ENCODE measurements at regions not wholly inside any gene's neighbourhood (a gene's known extent, or its start where the extent isn't known, plus 50 kb on each side); places are given as distances from the start of the nearest gene placed in this dataset.
A peak's percentile ranks its signal among the peaks of the same experiment; 100 is the strongest.

GRCh38 chr1:244224487-244225430 lies 173.7 kb downstream of the ZBTB18 start:
- no peak for DNase-seq

DNA sequence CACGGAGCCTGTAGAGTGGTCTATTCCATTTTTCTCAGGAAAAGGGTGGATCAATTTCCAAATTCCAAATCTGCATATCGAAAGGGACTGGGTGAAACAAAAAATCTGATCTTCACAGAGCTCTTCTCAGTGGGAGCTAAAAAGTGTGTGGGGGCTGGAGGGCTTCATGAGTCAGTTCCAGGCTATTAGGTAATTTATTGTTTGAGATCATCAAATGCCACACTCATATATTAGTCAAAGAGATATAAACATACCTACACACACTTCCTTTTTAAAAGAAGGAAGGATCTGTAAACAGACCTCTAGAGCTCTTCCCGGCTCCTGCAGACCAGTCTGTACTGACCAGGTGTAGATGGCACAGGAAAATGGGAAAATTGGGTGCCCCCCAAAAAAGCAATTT lies 175.4 kb downstream of the ZBTB18 start:
- DNase-seq, result no peak

DNA sequence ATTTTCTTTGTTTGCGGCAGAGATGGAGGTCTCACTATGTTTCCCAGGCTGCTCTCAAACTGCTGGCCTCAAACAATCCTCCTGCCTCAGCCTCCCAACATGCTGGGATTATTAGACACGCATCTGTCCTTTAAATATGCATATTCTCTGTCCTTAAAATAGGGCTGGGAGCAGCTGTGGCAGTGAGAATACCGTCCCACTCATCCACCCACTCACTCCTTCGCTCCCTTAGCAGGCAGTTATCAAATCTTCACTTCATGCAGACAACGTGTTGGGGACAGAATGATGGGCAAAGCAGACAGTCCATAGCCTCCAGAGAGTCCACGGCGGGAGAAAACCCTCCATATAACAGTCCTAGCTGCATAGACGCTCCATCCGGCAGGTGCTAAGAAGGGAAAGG lies 179.4 kb downstream of the ZBTB18 start:
- no peak for DNase-seq

- DNase-seq, result no peak
These were observed 180.1 kb downstream of the ZBTB18 start for GRCh38 chr1:244231193-244231571.

DNA sequence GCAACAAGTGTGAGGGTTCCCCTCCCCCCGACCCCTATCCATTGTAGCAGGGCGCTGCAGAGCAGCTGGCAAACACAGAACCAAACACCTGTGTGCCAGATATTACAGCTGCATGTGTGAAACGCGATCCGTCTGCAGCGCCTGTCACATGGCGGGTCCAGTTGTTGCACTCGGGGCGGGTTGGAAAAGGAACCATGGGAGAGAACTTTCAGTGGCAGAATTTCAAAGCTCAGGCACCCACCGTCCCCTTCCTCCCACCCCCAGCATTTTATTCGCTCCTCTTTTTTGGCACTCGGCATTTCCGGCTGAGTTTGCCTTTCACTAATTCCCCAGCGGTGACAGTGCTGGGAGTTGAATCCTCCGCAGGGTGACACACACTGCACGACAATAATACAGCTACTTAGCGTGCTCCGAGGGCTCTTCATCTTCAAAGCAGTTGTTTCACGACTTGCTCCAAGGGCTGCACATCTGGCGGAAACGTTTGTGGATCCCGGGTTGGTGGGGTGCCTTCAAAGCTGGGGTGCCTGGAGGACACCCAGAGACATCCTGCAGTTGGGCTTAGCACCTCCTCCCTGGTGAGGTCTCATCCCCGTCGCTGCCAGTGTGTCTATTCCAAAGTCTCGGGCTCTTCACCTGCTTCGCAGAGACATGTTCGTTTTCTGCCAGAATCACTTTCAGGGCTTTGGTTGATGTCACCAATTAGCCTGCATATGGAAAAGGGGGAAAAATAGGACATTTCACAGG lies 180.7 kb downstream of the ZBTB18 start:
- peak; percentile 79 for DNase-seq

DNA sequence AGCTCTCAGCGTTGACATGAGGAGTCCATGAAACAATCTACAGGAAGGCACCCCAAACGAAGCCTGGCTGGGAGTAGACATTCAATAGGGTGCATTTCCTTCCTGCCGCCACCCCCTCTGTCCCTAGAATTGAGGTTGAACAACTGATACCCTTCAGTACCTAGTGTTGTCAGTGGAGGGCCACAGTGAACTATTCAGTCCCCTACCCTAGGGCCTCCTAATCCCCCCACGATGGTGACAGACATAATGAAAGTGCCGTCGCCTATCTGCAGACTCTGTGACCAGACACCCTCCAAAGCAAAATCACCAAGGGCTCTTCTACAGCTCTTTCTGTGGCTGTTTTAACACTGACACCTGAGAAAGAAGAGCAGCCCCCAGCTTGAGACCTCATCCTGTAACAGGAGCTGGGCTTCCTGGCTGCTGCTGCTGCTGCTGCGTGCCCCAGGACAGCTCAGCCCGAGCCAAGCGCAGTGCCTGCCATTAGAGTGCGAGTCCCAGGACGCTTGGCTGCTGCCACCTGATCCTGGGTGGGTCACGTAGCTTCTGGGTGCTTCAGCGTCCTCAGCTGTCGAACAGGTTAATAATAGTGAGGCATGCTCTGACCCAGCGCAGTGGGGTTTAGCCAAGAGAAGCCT lies 183.0 kb downstream of the ZBTB18 start:
- peak; percentile 40 for DNase-seq

DNA sequence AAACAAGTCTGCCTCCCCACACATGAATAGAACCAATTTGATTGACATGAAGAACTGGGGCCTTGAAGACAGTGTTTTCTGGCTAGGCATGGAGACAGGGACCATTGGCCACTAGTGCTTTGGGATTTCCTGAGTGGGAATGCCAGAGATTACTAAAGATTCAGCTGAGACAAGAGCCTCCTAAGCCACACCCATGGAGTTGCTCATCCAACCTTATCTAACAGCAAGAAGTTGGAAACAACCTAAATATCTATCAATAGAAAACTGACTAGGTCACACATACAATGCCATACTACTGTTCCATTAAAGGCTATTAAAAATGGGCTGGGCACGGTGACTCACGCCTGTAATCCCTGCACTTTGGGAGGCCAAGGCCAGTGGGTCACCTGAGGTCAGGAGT lies 184.1 kb downstream of the ZBTB18 start:
- no peak for DNase-seq

- DNase-seq, result no peak
These were observed 185.0 kb downstream of the ZBTB18 start for GRCh38 chr1:244236101-244236500.

GRCh38 chr1:244236721-244237120 lies 185.6 kb downstream of the ZBTB18 start:
- no peak for DNase-seq

DNA sequence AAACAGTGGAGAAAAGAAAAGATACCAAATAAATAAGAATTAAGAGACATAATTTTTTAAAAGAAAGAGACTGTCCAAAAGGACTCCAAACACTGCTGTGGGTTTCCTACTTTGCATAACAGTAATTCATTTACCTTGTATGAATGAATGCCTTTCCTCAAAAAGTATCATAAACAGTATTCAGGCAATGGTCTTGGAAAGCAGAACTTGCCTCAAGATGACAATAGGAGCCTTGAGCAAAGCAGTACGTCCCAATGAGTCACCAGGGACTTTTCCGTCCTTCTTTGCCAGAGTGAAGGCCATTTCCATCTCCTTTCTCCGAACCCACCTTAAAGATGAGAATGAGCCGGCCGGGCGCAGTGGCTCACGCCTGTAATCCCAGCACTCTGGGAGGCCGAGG lies 186.4 kb downstream of the ZBTB18 start:
- DNase-seq, result no peak

GRCh38 chr1:244239261-244239770 lies 188.2 kb downstream of the ZBTB18 start:
- DNase-seq, result peak; percentile 79

- DNase-seq, result no peak
These were observed 190.4 kb downstream of the ZBTB18 start for GRCh38 chr1:244241438-244241837.

DNA sequence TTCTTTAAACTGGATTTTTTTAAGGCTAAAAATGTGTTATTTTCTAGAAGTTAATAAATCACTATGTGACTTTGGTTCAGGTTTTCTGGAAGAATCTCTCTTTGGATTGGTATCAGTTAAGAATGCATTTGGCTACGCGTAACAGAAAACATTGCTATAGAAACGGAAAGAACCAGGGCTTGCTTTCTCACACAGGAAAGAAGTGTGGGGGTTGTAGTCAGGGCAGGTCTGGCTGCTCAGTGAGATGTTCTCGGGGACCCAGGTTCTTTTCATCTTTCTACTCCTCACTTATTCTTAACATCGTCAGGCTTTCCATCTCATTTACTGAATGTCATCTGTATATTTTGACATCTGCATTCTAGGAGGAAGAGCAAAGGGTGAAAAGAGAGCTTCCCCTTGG lies 191.4 kb downstream of the ZBTB18 start:
- DNase-seq, result no peak

DNA sequence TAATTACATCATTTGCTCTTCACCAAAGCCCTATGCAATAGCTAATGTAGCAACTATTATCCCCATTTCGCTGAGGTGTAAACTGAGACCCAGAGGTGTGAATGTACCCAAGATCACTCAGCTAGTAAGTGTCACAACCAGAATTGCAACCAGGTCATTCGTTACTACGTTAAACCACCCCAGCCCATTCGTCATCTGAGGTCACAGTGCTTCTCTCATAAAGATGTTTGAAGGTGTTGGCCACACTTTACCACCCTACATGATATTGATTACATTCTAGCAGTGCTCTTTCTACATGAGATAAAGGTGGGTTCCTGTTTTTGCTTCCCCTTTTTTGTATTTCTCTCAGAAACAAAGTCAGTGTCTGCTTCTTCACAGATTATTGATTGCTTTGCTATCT lies 195.3 kb downstream of the ZBTB18 start:
- DNase-seq, result no peak

- DNase-seq, result no peak
These were observed 197.3 kb downstream of the ZBTB18 start for GRCh38 chr1:244248426-244248825.

GRCh38 chr1:244252211-244252610 lies 199.5 kb downstream of the ADSS2 start:
- no peak for DNase-seq

- no peak for DNase-seq
These were observed 197.2 kb downstream of the ADSS2 start for GRCh38 chr1:244254467-244254866.

DNA sequence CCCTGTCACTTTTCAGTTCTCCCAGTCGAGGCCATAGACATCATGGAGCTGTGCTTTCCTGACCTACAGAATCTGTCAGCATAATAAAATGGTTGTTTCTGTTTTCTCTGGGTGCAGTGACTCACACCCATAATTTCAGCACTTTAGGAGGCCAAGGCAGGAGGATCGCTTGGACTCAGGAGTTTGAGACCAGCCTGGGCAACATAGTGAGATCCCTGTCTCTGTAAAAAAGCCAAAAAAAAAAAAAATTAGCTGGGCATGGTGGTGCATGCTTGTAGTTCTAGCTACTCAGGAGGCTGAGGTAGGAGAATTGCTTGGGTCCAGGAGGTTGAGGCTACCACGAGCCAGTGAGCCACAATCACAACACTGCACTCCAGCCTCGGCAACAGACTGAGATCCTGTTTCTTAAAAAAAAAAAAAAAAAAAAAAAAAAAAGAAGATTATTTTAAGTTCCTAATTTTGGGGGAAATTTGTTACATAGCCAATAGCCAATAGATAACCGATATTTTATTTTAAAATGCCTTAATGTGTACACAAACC lies 196.2 kb downstream of the ADSS2 start:
- no peak for DNase-seq

DNA sequence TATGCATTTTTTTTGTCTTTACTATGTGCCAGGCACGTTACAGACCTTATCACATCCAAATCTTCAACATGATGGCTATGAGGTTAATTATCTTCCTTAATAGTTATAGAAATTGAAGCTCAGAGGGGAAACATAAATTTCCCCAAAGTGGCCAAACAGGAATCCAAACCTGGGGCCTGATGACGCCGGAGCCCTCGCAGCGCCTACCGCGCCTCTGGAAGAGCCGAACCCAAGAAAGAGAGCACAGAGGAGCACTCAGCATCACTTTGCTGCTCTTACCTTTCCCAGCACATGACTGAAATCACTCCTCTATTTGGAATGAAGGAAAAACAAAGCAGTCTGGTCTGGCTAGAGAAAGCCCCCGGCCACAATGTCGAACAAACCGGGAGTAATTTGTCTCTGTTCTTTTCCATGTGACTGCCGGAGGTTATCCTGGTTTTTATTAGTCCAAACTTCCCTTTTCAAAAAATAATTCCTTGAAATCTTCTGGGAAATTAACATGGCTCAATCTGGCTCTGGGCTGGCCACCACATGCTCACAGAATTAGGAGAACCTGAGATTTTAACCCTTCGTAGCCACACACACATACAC lies 195.5 kb downstream of the ADSS2 start:
- no peak for DNase-seq

GRCh38 chr1:244264163-244264562 lies 187.5 kb downstream of the ADSS2 start:
- DNase-seq, result no peak

DNA sequence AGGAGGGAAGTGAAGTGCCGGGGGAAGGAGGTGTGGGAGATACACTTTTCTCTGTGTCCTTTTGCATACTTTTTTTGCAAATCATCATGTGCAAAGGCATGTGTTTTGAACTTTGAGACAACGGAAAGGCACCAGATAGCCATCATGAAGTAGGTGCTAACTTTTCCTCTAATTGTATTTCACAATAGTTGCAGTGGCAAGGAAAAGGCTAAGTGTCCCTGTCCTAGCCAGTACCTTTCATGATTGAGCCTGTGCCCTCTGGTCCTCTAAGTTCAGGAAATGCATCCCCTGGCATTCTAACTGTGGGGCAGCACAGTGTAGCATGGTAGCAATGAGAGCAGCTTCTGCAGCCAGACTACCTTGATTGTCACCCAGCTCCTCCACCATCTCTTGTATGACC lies 186.2 kb downstream of the ADSS2 start:
- no peak for DNase-seq

DNA sequence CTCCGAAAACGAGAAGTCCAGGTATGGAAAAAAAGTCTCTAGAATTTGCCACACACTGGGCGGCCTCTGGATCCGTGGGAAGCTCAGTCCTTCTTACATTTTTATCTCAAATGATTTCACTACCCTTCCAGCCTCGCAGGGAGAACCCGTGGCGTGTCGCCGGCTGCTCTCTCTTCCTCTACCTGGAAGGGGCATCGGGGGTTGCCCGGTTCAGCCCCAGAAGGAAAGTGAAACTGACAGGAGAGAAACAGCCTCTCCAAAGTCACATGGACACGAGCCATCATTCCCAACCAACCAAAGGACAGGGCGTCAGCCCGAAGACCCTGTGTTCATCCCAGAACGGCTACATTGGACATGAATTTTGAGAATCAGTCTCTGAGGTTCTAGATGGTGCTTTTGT lies 182.5 kb downstream of the ADSS2 start:
- DNase-seq, result no peak

DNA sequence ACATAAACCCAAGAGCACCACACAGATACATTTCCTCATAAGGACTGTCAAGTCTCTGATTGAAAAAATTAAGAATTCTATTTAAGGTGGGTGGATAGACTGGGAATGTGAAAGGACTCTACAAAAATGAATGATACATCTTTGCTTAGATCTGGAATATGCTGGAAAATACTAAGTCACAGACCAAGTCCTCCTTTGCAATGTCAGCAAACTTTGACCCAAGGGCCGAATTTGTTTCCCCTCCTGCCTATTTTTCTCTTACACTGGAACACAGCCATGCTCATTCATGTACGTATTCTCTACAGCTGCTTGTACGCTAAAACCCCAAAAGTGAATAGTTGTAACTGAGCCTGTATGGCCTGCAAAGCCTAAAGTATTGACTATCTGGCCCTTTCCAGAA lies 180.7 kb downstream of the ADSS2 start:
- no peak for DNase-seq

Measured in NCI-H1436 (cell line).